ENCODE measurements at regions not wholly inside any gene's neighbourhood (a gene's known extent, or its start where the extent isn't known, plus 50 kb on each side); places are given as distances from the start of the nearest gene placed in this dataset.

DNA sequence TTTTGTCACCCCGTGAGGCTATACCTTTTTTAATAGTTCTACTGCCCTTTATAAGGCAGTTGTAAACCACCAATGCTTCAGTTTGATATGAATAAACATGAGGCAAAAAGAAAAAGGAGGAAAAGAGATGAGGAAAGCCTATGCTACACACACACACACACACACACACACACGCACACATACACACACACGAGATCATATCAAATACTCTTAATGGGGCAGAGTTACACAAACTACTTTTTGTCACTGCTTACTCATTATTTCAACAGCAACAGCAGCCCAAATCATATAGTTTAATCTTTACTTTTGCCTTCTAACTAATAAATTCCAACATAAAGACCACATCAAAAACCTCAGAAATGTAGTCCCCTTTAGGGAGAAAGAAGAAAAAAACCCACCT is 116.8 kb upstream of the PAM start:
- Histone ChIP-seq H3K36me3 (no peaks in the 10 kb centered on the region), H3K4me1 (no peaks in the 10 kb centered on the region), H3K27me3 (no peaks in the 10 kb centered on the region), H3K4me3 (no peak overlapping the region), H3K9me3 (peaks cover 0 to 8% (median 0%) of the 10 kb centered on the region in 4 donors), H3K27ac (no peak overlapping the region)
- WGBS, 2 donors = 78 to 85% methylated on average over 3 of the region's 3 CpGs
- TF ChIP-seq, protein P1, sequence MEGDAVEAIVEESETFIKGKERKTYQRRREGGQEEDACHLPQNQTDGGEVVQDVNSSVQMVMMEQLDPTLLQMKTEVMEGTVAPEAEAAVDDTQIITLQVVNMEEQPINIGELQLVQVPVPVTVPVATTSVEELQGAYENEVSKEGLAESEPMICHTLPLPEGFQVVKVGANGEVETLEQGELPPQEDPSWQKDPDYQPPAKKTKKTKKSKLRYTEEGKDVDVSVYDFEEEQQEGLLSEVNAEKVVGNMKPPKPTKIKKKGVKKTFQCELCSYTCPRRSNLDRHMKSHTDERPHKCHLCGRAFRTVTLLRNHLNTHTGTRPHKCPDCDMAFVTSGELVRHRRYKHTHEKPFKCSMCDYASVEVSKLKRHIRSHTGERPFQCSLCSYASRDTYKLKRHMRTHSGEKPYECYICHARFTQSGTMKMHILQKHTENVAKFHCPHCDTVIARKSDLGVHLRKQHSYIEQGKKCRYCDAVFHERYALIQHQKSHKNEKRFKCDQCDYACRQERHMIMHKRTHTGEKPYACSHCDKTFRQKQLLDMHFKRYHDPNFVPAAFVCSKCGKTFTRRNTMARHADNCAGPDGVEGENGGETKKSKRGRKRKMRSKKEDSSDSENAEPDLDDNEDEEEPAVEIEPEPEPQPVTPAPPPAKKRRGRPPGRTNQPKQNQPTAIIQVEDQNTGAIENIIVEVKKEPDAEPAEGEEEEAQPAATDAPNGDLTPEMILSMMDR (IDR thresholded peaks at IDR 0.05) = no peak
- TF ChIP-seq EP300 (IDR thresholded peaks at IDR 0.05) = no peak
- no peak for TF ChIP-seq POLR2A (IDR thresholded peaks at IDR 0.05)
- no peak for DNase-seq (ENCODE audit: low spot score in 2 of 2)

DNA sequence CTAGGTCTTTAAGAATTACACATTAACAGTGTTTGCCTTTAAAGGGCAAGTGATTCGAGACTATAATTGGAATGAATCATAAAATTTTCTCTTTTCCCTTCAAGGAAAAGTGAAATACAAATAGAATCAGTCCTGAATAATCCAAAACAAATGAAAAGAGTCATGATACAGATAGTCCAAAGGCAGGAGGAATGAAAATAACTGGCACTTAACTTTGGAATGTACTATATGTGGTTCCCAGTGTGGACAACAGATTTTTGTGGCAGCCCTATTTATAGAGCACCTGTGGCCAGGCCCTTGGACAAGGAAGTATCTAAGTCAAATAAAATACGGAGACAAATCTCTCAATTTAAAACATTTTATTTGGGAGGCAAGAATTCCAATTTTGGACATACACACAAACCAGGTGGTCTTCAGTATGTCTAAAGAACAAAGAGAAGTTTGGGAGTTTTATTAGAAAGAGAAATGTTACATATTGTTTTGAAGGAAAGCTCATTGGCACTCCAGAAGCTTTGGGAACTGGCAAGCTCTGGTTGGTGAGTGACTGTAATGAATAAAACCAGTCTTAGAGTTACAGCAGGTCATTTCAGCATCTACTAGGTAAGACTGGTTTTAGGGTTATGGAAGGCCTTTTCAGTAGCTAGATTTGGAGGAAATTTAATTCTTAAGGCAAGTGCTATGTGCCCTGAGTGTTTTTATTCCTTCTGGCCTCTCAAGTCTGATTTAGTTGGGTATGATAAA is 116.0 kb upstream of the PAM start:
- TF ChIP-seq EP300 (IDR thresholded peaks at IDR 0.05) = no peak
- TF ChIP-seq POLR2A (IDR thresholded peaks at IDR 0.05) = no peak
- H3K27me3 ChIP-seq = no peaks in the 10 kb centered on the region

DNA sequence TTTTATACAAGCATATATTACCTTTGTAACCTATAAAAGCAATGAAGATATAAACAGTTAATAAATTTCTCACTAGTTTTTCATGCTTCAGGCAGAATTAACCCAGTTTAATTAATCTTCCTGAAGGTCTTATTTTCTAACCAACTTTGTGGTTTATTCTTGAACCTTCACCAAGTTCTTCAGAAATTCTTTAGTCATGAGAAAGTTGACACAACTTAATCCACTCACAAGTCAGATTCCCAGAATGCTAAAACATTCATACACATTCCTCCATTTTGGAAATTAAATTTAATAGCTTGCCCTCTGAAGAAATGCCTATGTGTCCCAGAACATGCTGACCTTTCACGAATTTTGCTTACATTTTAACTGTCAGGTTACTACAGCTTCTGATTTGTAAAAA is 105.4 kb upstream of the PAM start:
- Histone ChIP-seq H3K36me3 (no peaks in the 10 kb centered on the region), H3K27me3 (no peaks in the 10 kb centered on the region), H3K9me3 (peaks cover 0 to 19% (median 0%) of the 10 kb centered on the region in 4 donors), H3K27ac (no peak overlapping the region), H3K4me1 (no peaks in the 10 kb centered on the region), H3K4me3 (no peak overlapping the region)
- TF ChIP-seq, protein P1 (IDR thresholded peaks at IDR 0.05) = no peak
- TF ChIP-seq EP300 (IDR thresholded peaks at IDR 0.05) (no peak), POLR2A (IDR thresholded peaks at IDR 0.05) (no peak)
- DNase-seq (ENCODE audit: low spot score in 2 of 2) = no peak
- 43 to 67% methylated on average over 1 of the region's 1 CpG for WGBS, 2 donors

More for the DNA sequence above, 116.0 kb upstream of the PAM start:
- Histone ChIP-seq H3K36me3 (no peaks in the 10 kb centered on the region), H3K27ac (no peak overlapping the region), H3K4me3 (no peak overlapping the region), H3K4me1 (no peaks in the 10 kb centered on the region), H3K9me3 (peaks cover 0 to 8% (median 0%) of the 10 kb centered on the region in 4 donors)
- WGBS, 2 donors = 70 to 74% methylated on average over 2 of the region's 2 CpGs
- DNase-seq (ENCODE audit: low spot score in 2 of 2) = no peak

DNA sequence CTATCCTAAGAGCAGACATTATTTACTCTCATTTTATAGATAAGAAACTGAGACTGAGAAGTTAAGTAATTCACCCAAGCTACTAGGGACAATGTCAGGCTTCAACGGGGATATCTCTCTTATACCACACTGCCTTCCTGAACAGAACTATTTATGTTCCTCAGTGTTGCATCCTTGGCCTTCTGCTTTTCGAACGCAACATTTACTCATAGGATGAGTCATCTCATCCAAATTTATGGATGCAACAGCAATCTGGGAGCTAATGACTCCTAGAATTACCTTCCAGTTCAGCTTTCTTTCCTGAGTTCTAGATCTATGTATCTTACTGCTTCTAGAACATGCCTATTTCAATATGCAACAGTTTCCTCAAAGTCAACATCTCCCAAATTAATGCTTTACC is 103.6 kb upstream of the PAM start:
- no peaks in the 10 kb centered on the region for H3K4me1 ChIP-seq
- H3K9me3 ChIP-seq = peaks cover 0 to 6% (median 0%) of the 10 kb centered on the region in 4 donors
- WGBS, 2 donors = 85 to 92% methylated on average over 3 of the region's 3 CpGs
- H3K36me3 ChIP-seq = no peaks in the 10 kb centered on the region
- TF ChIP-seq, protein P1 (IDR thresholded peaks at IDR 0.05) = no peak
- TF ChIP-seq EP300 (IDR thresholded peaks at IDR 0.05) = no peak
- TF ChIP-seq POLR2A (IDR thresholded peaks at IDR 0.05) = no peak
- H3K27ac ChIP-seq = no peak overlapping the region
- H3K4me3 ChIP-seq = no peak overlapping the region
- no peak for DNase-seq (ENCODE audit: low spot score in 2 of 2)
- no peaks in the 10 kb centered on the region for H3K27me3 ChIP-seq

DNA sequence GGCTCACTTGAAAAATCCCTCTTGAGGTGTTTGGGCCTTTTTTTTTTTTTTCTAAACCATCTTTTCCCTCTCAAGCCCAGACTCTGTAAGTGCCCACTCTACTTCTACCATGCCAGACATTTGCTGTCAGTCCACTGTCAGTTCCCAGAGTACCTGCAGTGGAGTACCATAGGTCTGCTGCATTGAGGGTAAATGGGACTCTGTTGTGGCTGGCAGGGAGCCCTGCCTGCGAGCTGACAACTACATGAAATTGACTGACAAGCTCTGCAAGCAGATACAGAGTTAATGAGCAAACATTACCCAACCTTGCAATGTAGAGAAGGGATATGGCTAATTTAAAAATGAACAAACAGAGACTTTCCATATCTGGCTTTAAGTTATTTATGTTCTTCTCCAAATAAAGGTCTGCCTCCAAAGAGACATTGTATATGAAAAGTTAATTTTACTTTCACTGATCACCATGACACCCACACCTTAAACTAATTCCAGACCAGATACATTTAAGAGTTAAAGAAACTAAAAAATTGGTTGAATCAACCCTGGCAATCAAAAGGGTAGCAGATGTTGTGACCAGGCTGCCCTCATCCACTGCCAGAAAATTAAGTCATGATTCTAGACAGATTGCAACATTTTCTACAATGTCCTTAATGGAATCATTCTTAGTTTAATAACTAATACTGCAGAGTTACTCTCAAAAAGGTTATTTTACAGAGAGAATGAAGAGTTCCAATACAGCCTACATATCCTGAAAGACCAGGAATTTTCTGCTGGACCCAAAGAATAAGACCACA is 100.4 kb upstream of the PAM start:
- 77 to 88% methylated on average over 1 of the region's 1 CpG for WGBS, 2 donors
- Histone ChIP-seq H3K27ac (no peak overlapping the region), H3K36me3 (no peaks in the 10 kb centered on the region), H3K9me3 (no peaks in the 10 kb centered on the region), H3K27me3 (no peaks in the 10 kb centered on the region), H3K4me3 (no peak overlapping the region), H3K4me1 (no peaks in the 10 kb centered on the region)
- no peak for DNase-seq (ENCODE audit: low spot score in 2 of 2)
- TF ChIP-seq, protein P1 (IDR thresholded peaks at IDR 0.05) = no peak
- TF ChIP-seq POLR2A (IDR thresholded peaks at IDR 0.05) (no peak), EP300 (IDR thresholded peaks at IDR 0.05) (no peak)
